B cell (primary cell): ENCODE measurements at regions not wholly inside any gene's neighbourhood (a gene's known extent, or its start where the extent isn't known, plus 50 kb on each side); places are given as distances from the start of the nearest gene placed in this dataset.

Experiments used
- ATAC-seq: fragments of 200-7000 bp; cut with Tn5 transposase; one replicate; pipeline ENCODE4 v1.10.0; 2021; ENCODE audit warnings: low read depth, mild to moderate bottlenecking, moderate number of reproducible peaks, moderate library complexity
- CTCF ChIA-PET: fragments of 350-600 bp; sonication (Branson Sonifier 250); formaldehyde crosslinking; loops from one replicate; lab custom pipeline; 2021; ENCODE audit warnings: antibody characterized with exemption, inconsistent platforms; lab: Charles Lee
- POLR2A ChIA-PET: fragments of 350-600 bp; sonication (Branson Sonifier 250); formaldehyde crosslinking; loops from one replicate; lab custom pipeline; 2021; ENCODE audit warnings: antibody characterized with exemption; lab: Charles Lee
- DNase-seq: peaks from one replicate; pipeline ENCODE4 v3.0.0; 2013
- H2AFZ ChIP-seq: 2 replicates; pipeline ENCODE4 v1.6.1; 2012; ENCODE audit warnings: mild to moderate bottlenecking, low read depth, low read length; ENCODE audit not compliant: insufficient read depth, poor library complexity, severe bottlenecking
- H3K27ac ChIP-seq, 2 donors: 1 replicate in 1 of 2; 2 replicates in 1 of 2; pipeline ENCODE4 v1.5.1; 2012 to 2013; ENCODE audit warnings: low read length in 2 of 2, mild to moderate bottlenecking in 2 of 2, moderate library complexity in 1 of 2
- H3K27me3 ChIP-seq, 4 experiments: fragments of 200-600 bp in 1 of 4; sonication (generic) in 1 of 4; replicated peaks in 1 of 4; 1 replicate in 2 of 4; 2 replicates in 2 of 4; pipeline versions ENCODE4 v1.6.1 to v1.7.0; 2013 to 2016; ENCODE audit warnings: low read length in 3 of 4, mild to moderate bottlenecking in 2 of 4, mixed read lengths in 1 of 4, moderate library complexity in 1 of 4; ENCODE audit not compliant: insufficient read depth in 4 of 4, control insufficient read depth in 3 of 4; ENCODE audit errors: control extremely low read depth in 1 of 4
- H3K36me3 ChIP-seq, 2 experiments: replicated peaks in 1 of 2; 1 replicate in 1 of 2; 2 replicates in 1 of 2; pipeline versions ENCODE4 v1.6.1 to v1.7.1; 2013; ENCODE audit warnings: low read length in 1 of 2; ENCODE audit not compliant: insufficient read depth in 2 of 2, control insufficient read depth in 1 of 2; ENCODE audit errors: control extremely low read depth in 1 of 2, extremely low read depth in 1 of 2
- H3K4me1 ChIP-seq, 2 donors: fragments of 200-600 bp in 1 of 2; sonication (generic) in 1 of 2; 1 replicate in 1 of 2; 2 replicates in 1 of 2; pipeline versions ENCODE4 v1.5.1 to v1.6.1; 2013 to 2017; ENCODE audit warnings: low read length in 2 of 2; ENCODE audit not compliant: control insufficient read depth in 2 of 2, insufficient read depth in 2 of 2
- H3K4me2 ChIP-seq: replicated peaks from 2 replicates; pipeline ENCODE3; 2012; ENCODE audit warnings: mild to moderate bottlenecking, low read depth, low read length; ENCODE audit not compliant: poor library complexity, severe bottlenecking
- H3K4me3 ChIP-seq, 5 experiments: fragments of 200-600 bp in 1 of 5; sonication (generic) in 1 of 5; 1 replicate in 3 of 5; 2 replicates in 2 of 5; pipeline versions ENCODE4 v1.5.1 to v1.7.0; 2011 to 2016; ENCODE audit warnings: low read length in 4 of 5, mild to moderate bottlenecking in 4 of 5, low read depth in 2 of 5, control low read depth in 1 of 5, moderate library complexity in 1 of 5; ENCODE audit not compliant: insufficient read depth in 1 of 5; ENCODE audit errors: control extremely low read depth in 1 of 5, extremely low read depth in 1 of 5
- H3K79me2 ChIP-seq: fragments of 200-600 bp; sonication (generic); one replicate; pipeline ENCODE4 v1.6.0; 2016; ENCODE audit warnings: low read length; ENCODE audit not compliant: control insufficient read depth, insufficient read depth
- H3K9ac ChIP-seq: fragments of 200-600 bp; sonication (generic); 2 replicates; pipeline ENCODE4 v1.6.1; 2017; ENCODE audit warnings: mild to moderate bottlenecking, low read length, moderate library complexity
- H3K9me3 ChIP-seq, 3 donors: one replicate each; pipeline versions ENCODE4 v1.6.1 to v1.7.1; 2013; ENCODE audit warnings: low read length in 2 of 3; ENCODE audit not compliant: control insufficient read depth in 2 of 3, insufficient read depth in 1 of 3; ENCODE audit errors: control extremely low read depth in 1 of 3
- H4K20me1 ChIP-seq: 2 replicates; pipeline ENCODE4 v1.6.0; 2012; ENCODE audit warnings: mild to moderate bottlenecking, low read length; ENCODE audit not compliant: insufficient read depth, control insufficient read depth, poor library complexity, severe bottlenecking
- H3K27ac Mint-ChIP-seq: one replicate; pipeline ENCODE4 v1.8.0; 2021; ENCODE audit warnings: mixed read lengths
- H3K27me3 Mint-ChIP-seq: one replicate; pipeline ENCODE4 v1.8.0; 2021; ENCODE audit warnings: mixed read lengths
- H3K4me1 Mint-ChIP-seq: one replicate; pipeline ENCODE4 v1.8.0; 2021; ENCODE audit warnings: mixed read lengths
- H3K4me3 Mint-ChIP-seq: one replicate; pipeline ENCODE4 v1.8.0; 2021; ENCODE audit warnings: mixed read lengths
- H3K9me3 Mint-ChIP-seq: one replicate; pipeline ENCODE4 v1.8.0; 2022; ENCODE audit warnings: mixed read lengths; ENCODE audit not compliant: insufficient read depth
- EZH2 ChIP-seq: IDR thresholded peaks from 2 replicates; pipeline ENCODE4 v1.6.1; 2012; ENCODE audit warnings: borderline replicate concordance, low read depth, mild to moderate bottlenecking, moderate library complexity, low read length; ENCODE audit not compliant: insufficient read depth, poor library complexity, severe bottlenecking
- WGBS: methylation state at CpG from one replicate; pipeline ENCODE4 v1.1.5; 2013; ENCODE audit warnings: missing lambda C conversion rate; ENCODE audit not compliant: insufficient coverage; 5-methylcytosine and 5-hydroxymethylcytosine counted together
- intact Hi-C: fragments of 100-400 bp; cut with micrococcal nuclease; formaldehyde crosslinking; loops from one replicate; pipeline ENCODE4 v1.10.0; 2022
- TF ChIP-seq, protein P1 (sequence below): fragments of 200-600 bp; IDR thresholded peaks from one replicate; pipeline ENCODE4 v1.8.0; 2022; ENCODE audit warnings: antibody characterized with exemption, mild to moderate bottlenecking

DNA sequence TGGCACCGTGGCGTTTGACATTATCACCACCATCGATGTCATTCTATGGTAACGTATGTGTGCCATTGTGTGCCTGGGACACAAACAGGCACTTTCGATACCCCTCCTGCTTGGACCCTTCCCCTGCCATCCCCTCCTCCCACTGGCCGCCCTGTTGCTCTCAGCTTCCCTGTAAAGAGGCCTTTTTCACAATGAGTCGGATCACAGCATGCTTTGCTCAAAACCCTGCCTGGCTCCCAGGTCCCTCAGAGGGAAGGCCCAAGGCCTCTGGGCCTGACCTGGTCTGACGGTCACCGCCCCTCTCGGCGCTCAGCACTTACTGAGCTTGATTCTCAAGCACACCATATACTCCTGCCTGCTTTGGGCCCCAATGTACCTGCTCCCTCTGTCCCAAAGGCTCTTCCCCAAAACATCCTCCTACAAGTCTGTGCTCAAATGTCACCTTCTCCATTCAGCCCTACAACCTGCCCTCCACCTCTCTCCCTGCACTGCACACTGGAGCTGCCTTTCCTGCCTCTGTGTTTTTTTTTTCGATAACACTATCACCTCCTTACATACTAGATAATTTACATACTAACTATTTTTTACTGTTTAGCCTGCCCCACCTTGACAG lies 303.8 kb downstream of the SOX9 start:
- Histone ChIP-seq H3K36me3 (no peaks in the 10 kb centered on the region), H3K4me3 (no peak overlapping the region), H3K4me2 (no peak overlapping the region), H2AFZ (no peak overlapping the region), H3K4me1 (peaks cover 0 to 32% of the 10 kb centered on the region in 2 donors), H4K20me1 (no peaks in the 10 kb centered on the region), H3K27ac (no peak overlapping the region), H3K9me3 (no peaks in the 10 kb centered on the region), H3K27me3 (no peaks in the 10 kb centered on the region), H3K9ac (no peak overlapping the region), H3K79me2 (no peaks in the 10 kb centered on the region)
- no peak for ATAC-seq
- WGBS = 93% methylated on average over 11 of the region's 12 CpGs
- intact Hi-C loops = no loop called here
- Mint-ChIP-seq H3K4me3 (no peak overlapping the region), H3K27ac (no peak overlapping the region), H3K9me3 (no peaks in the 10 kb centered on the region), H3K27me3 (no peaks in the 10 kb centered on the region), H3K4me1 (peaks cover 36% of the 10 kb centered on the region)
- DNase-seq = no peak
- TF ChIP-seq EZH2 = no peak
- TF ChIP-seq, protein P1, sequence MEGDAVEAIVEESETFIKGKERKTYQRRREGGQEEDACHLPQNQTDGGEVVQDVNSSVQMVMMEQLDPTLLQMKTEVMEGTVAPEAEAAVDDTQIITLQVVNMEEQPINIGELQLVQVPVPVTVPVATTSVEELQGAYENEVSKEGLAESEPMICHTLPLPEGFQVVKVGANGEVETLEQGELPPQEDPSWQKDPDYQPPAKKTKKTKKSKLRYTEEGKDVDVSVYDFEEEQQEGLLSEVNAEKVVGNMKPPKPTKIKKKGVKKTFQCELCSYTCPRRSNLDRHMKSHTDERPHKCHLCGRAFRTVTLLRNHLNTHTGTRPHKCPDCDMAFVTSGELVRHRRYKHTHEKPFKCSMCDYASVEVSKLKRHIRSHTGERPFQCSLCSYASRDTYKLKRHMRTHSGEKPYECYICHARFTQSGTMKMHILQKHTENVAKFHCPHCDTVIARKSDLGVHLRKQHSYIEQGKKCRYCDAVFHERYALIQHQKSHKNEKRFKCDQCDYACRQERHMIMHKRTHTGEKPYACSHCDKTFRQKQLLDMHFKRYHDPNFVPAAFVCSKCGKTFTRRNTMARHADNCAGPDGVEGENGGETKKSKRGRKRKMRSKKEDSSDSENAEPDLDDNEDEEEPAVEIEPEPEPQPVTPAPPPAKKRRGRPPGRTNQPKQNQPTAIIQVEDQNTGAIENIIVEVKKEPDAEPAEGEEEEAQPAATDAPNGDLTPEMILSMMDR = no peak
- CTCF ChIA-PET = no interaction called here
- POLR2A ChIA-PET = no interaction called here

DNA sequence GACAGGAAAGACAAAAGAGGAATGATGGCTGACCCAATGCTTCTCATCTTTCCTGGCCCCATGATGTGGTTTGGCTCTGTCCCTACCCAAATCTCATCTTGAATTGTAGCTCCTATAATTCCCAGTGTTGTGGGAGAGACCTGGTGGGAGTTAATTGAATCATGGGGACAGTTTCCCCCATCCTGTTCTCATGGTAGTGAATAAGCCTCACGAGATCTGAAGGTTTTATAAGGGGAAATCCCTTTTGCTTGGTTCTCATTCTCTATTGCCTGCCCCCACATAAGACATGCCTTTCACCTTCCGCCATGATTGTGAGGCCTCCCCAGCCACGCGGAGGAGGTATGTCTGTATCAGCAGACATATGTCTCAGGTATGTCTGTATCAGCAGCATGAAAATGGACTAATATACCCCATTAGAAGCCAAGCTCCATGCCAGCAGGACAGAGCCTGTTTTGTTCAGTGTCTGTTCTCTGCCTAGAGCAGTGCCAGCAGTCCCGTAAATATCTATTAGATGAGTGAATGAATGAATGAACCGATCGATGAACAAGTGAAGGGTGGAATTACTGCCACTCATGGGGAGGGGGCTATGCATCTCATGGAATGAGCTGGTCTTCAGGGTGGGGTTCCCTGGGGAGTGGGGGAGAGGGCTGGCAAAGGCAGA lies 304.4 kb downstream of the SOX9 start:
- Histone ChIP-seq H3K27me3 (no peaks in the 10 kb centered on the region), H3K9me3 (peaks cover 0 to 3% (median 0%) of the 10 kb centered on the region in 3 donors), H3K27ac (no peak overlapping the region), H3K36me3 (no peaks in the 10 kb centered on the region), H2AFZ (no peak overlapping the region), H3K4me2 (no peak overlapping the region), H4K20me1 (no peaks in the 10 kb centered on the region), H3K79me2 (no peaks in the 10 kb centered on the region), H3K4me3 (no peak overlapping the region), H3K9ac (no peak overlapping the region), H3K4me1 (peaks cover 0 to 29% of the 10 kb centered on the region in 2 donors)
- peaks cover 30% of the 10 kb centered on the region for H3K4me1 Mint-ChIP-seq
- TF ChIP-seq EZH2 = no peak
- TF ChIP-seq, protein P1 = no peak
- DNase-seq (no peak), ATAC-seq (no peak)
- CTCF ChIA-PET = no interaction called here
- no peak overlapping the region for H3K4me3 Mint-ChIP-seq
- intact Hi-C loops = no loop called here
- H3K27ac Mint-ChIP-seq = no peak overlapping the region
- WGBS = 100% methylated on average over 3 of the region's 7 CpGs
- POLR2A ChIA-PET = no interaction called here
- no peaks in the 10 kb centered on the region for H3K27me3 Mint-ChIP-seq
- no peaks in the 10 kb centered on the region for H3K9me3 Mint-ChIP-seq
